ENCODE measurements at regions not wholly inside any gene's neighbourhood (a gene's known extent, or its start where the extent isn't known, plus 50 kb on each side); places are given as distances from the start of the nearest gene placed in this dataset.

GRCh38 chr7:69204943-69205342 is 393.3 kb upstream of the AUTS2 start:
- Histone ChIP-seq H3K9me3 (ENCODE audit: control insufficient read depth in 2 of 3, insufficient read depth in 1 of 3, low read length in 3 of 3) (no peaks in the 10 kb centered on the region), H3K4me3 (ENCODE audit: low read length in 3 of 3) (no peak overlapping the region), H3K9ac (ENCODE audit: low read length in 3 of 3) (no peak overlapping the region), H3K36me3 (ENCODE audit: control insufficient read depth in 2 of 3, insufficient read depth in 3 of 3, low read length in 3 of 3) (no peaks in the 10 kb centered on the region), H3K27me3 (ENCODE audit: control insufficient read depth, insufficient read depth, low read length) (no peaks in the 10 kb centered on the region), H3K27ac (ENCODE audit: low read depth in 2 of 2, low read length in 2 of 2) (no peak overlapping the region), H3K4me1 (ENCODE audit: control insufficient read depth in 2 of 3, insufficient read depth in 2 of 3, low read depth in 1 of 3, low read length in 3 of 3) (no peaks in the 10 kb centered on the region)
- FAIRE-seq, result no peak
- no peak for TF ChIP-seq CTCF (IDR thresholded peaks at IDR 0.05; ENCODE audit: borderline replicate concordance, extremely low read depth, insufficient read depth)
- DNase-seq, result no peak
- intact Hi-C loops (cut with DNase I), result no loop called here

DNA sequence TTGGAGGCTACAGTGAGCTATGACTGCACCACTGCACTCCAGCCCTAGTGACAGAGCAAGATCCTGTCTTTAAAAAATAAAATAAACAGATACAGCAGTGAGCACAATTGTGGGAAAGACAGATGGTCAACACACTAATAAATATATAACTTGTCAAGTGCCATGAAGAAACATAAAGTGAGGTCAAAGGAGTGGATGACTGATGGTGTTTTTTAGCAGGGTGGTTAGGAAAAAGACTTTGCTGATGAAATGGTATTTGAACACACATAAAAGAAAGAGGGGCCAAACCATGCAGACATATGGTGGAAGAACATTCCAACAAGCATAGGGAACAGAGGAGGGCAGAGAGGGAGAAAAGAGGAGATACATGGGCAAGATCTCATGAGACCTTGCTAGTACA is 392.7 kb upstream of the AUTS2 start:
- intact Hi-C loops (cut with DNase I), result no loop called here

DNA sequence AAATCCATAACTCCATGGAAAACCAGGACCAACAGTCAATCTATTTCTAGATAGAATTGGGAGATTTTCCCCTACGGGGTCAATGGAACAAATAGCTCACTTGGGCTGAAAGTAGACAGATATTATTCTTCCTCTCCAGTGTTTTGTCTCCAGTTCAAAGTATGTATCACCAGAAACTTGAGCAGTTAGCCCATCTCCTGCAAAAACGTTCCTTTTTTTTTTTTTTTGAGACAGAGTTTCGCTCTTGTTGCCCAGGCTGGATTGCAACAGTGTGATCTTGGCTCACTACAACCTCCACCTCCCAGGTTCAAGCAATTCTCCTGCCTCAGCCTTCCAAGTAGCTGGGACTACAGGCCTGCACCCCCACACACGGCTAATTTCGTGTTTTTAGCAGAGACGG is 390.0 kb upstream of the AUTS2 start:
- Histone ChIP-seq H3K27ac (ENCODE audit: low read depth in 2 of 2, low read length in 2 of 2) (no peak overlapping the region), H3K4me1 (ENCODE audit: control insufficient read depth in 2 of 3, insufficient read depth in 2 of 3, low read depth in 1 of 3, low read length in 3 of 3) (no peaks in the 10 kb centered on the region), H3K36me3 (ENCODE audit: control insufficient read depth in 2 of 3, insufficient read depth in 3 of 3, low read length in 3 of 3) (no peaks in the 10 kb centered on the region), H3K9ac (ENCODE audit: low read length in 3 of 3) (no peak overlapping the region), H3K9me3 (ENCODE audit: control insufficient read depth in 2 of 3, insufficient read depth in 1 of 3, low read length in 3 of 3) (no peaks in the 10 kb centered on the region), H3K27me3 (ENCODE audit: control insufficient read depth, insufficient read depth, low read length) (no peaks in the 10 kb centered on the region), H3K4me3 (ENCODE audit: low read length in 3 of 3) (no peak overlapping the region)
- DNase-seq (no peak), FAIRE-seq (no peak)
- intact Hi-C loops (cut with DNase I), result no loop called here
- TF ChIP-seq CTCF (IDR thresholded peaks at IDR 0.05; ENCODE audit: borderline replicate concordance, extremely low read depth, insufficient read depth), result no peak

More for the DNA sequence above, 392.7 kb upstream of the AUTS2 start:
- no peaks in the 10 kb centered on the region for H3K9me3 ChIP-seq (ENCODE audit: control insufficient read depth in 2 of 3, insufficient read depth in 1 of 3, low read length in 3 of 3)
- H3K9ac ChIP-seq (ENCODE audit: low read length in 3 of 3), result no peak overlapping the region
- no peak overlapping the region for H3K27ac ChIP-seq (ENCODE audit: low read depth in 2 of 2, low read length in 2 of 2)
- H3K36me3 ChIP-seq (ENCODE audit: control insufficient read depth in 2 of 3, insufficient read depth in 3 of 3, low read length in 3 of 3), result no peaks in the 10 kb centered on the region
- no peaks in the 10 kb centered on the region for H3K4me1 ChIP-seq (ENCODE audit: control insufficient read depth in 2 of 3, insufficient read depth in 2 of 3, low read depth in 1 of 3, low read length in 3 of 3)
- no peak for DNase-seq
- no peak overlapping the region for H3K4me3 ChIP-seq (ENCODE audit: low read length in 3 of 3)
- no peaks in the 10 kb centered on the region for H3K27me3 ChIP-seq (ENCODE audit: control insufficient read depth, insufficient read depth, low read length)
- TF ChIP-seq CTCF (IDR thresholded peaks at IDR 0.05; ENCODE audit: borderline replicate concordance, extremely low read depth, insufficient read depth), result no peak
- FAIRE-seq, result no peak

GRCh38 chr7:69208848-69209247 is 389.4 kb upstream of the AUTS2 start:
- FAIRE-seq (no peak), DNase-seq (no peak)
- Histone ChIP-seq H3K9me3 (ENCODE audit: control insufficient read depth in 2 of 3, insufficient read depth in 1 of 3, low read length in 3 of 3) (no peaks in the 10 kb centered on the region), H3K4me3 (ENCODE audit: low read length in 3 of 3) (no peak overlapping the region), H3K4me1 (ENCODE audit: control insufficient read depth in 2 of 3, insufficient read depth in 2 of 3, low read depth in 1 of 3, low read length in 3 of 3) (no peaks in the 10 kb centered on the region), H3K36me3 (ENCODE audit: control insufficient read depth in 2 of 3, insufficient read depth in 3 of 3, low read length in 3 of 3) (no peaks in the 10 kb centered on the region), H3K27ac (ENCODE audit: low read depth in 2 of 2, low read length in 2 of 2) (no peak overlapping the region), H3K9ac (ENCODE audit: low read length in 3 of 3) (no peak overlapping the region), H3K27me3 (ENCODE audit: control insufficient read depth, insufficient read depth, low read length) (no peaks in the 10 kb centered on the region)
- intact Hi-C loops (cut with DNase I), result no loop called here
- TF ChIP-seq CTCF (IDR thresholded peaks at IDR 0.05; ENCODE audit: borderline replicate concordance, extremely low read depth, insufficient read depth), result no peak

Measured in kidney (tissue), 13 donors.